ENCODE measurements at regions not wholly inside any gene's neighbourhood (a gene's known extent, or its start where the extent isn't known, plus 50 kb on each side); places are given as distances from the start of the nearest gene placed in this dataset.

DNA sequence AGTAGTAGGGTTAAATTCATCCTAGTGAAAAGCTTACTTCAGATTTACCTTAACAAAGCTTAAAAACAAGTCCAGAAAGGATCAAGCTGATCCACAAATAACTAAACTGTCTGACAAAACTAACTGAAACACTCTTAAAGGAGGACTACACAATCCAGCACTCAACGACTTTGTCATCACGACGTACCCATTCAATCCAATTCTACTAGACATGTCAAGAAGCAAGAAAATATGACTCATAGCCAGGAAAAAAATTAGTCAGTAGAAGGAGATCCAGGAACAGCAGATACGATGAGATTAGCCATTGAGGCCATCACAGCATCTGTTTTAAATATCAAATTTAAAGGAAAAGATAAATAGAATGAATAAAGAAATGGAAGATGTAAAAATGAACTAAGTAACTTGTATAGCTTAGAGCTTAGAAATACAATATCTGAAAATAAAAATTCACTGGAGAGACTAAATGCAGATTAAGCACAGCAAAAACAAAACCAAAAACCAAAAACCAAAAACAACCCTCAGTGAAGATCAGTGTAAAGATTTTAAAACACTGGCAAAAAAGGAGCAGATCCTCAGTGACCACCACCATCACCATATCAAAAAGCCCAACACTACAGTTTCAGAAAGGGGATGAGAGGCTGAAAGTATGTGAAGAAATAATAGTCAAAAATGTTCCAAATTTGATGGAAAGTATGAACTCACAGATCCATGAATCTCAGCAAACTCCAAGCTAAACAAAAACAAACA, 95.0 kb upstream of the CCND2 start:
- Mint-ChIP-seq H3K9me3 (peaks cover 0 to 6% (median 0%) of the 10 kb centered on the region in 6 donors), H3K27ac (peak overlapping the region in 1 of 6 donors; percentile 30), H3K4me3 (no peak overlapping the region), H3K36me3 (no peaks in the 10 kb centered on the region), H3K27me3 (ENCODE audit: low read depth in 3 of 3) (peaks cover 0 to 7% (median 5%) of the 10 kb centered on the region in 3 donors), H3K4me1 (no peaks in the 10 kb centered on the region)
- DNase-seq = no peak

DNA sequence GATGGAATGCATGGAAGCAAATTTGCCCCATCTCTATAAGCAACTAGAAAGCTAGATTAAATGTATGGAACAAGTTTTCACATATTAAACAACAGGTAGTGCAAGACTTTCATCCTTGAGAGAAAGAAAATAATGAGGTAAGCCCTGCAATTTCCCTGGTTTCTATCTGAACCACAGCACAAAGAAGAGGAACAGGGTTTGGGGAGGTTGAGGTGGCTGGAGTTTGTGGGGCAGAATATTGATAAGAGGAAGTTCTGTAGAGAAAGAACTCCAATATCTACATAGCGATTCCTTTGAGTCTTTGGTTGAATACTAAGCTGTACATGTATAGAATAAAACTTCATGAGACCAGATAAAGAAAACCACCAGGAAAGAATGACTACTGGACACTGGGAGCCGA, 96.3 kb upstream of the CCND2 start:
- Mint-ChIP-seq H3K9me3 (peaks cover 0 to 2% (median 0%) of the 10 kb centered on the region in 6 donors), H3K4me1 (no peaks in the 10 kb centered on the region), H3K27ac (no peak overlapping the region), H3K27me3 (ENCODE audit: low read depth in 3 of 3) (peaks cover 0 to 7% (median 4%) of the 10 kb centered on the region in 3 donors), H3K4me3 (no peak overlapping the region), H3K36me3 (no peaks in the 10 kb centered on the region)
- DNase-seq = no peak

GRCh38 chr12:4176168-4176567, 97.4 kb upstream of the CCND2 start:
- no peaks in the 10 kb centered on the region for H3K4me1 Mint-ChIP-seq
- H3K9me3 Mint-ChIP-seq = peaks cover 0 to 2% (median 0%) of the 10 kb centered on the region in 6 donors
- H3K36me3 Mint-ChIP-seq = no peaks in the 10 kb centered on the region

GRCh38 chr12:4174417-4174816, 99.1 kb upstream of the CCND2 start:
- Mint-ChIP-seq H3K4me1 (no peaks in the 10 kb centered on the region), H3K27ac (no peak overlapping the region), H3K4me3 (no peak overlapping the region), H3K9me3 (peaks cover 0 to 2% (median 0%) of the 10 kb centered on the region in 6 donors), H3K36me3 (no peaks in the 10 kb centered on the region), H3K27me3 (ENCODE audit: low read depth in 3 of 3) (peaks cover 0 to 6% (median 6%) of the 10 kb centered on the region in 3 donors)
- DNase-seq = no peak

More at GRCh38 chr12:4176168-4176567, 97.4 kb upstream of the CCND2 start:
- DNase-seq = no peak
- Mint-ChIP-seq H3K4me3 (no peak overlapping the region), H3K27me3 (ENCODE audit: low read depth in 3 of 3) (peaks cover 0 to 6% (median 2%) of the 10 kb centered on the region in 3 donors), H3K27ac (no peak overlapping the region)

GRCh38 chr12:4172999-4173398, 100.6 kb upstream of the CCND2 start:
- no peaks in the 10 kb centered on the region for H3K36me3 Mint-ChIP-seq
- H3K4me3 Mint-ChIP-seq = no peak overlapping the region
- no peak overlapping the region for H3K27ac Mint-ChIP-seq
- peaks cover 2 to 6% (median 3%) of the 10 kb centered on the region in 3 donors for H3K27me3 Mint-ChIP-seq (ENCODE audit: low read depth in 3 of 3)
- H3K4me1 Mint-ChIP-seq = no peaks in the 10 kb centered on the region
- DNase-seq = no peak
- H3K9me3 Mint-ChIP-seq = no peaks in the 10 kb centered on the region

DNA sequence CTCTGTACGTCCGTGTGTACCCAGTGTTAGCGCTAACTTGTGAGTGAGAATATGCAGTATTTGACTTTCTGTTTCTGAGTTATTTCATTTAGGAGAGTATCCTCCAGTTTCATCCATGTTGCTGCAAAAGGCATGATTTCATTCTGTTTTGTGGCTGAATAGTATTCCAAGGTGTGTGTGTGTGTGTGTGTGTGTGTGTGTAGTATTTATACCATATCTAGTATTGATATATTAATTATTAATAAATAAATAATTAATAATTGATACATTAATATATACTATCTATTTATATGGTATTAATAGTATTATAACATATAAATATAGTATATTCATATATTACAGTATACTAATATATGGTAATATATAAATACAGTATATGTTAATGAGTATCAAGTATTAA, 101.8 kb upstream of the CCND2 start:
- Mint-ChIP-seq H3K27ac (no peak overlapping the region), H3K4me3 (no peak overlapping the region), H3K4me1 (no peaks in the 10 kb centered on the region), H3K9me3 (no peaks in the 10 kb centered on the region), H3K27me3 (ENCODE audit: low read depth in 3 of 3) (peaks cover 2 to 4% (median 3%) of the 10 kb centered on the region in 3 donors), H3K36me3 (no peaks in the 10 kb centered on the region)
- DNase-seq = no peak

GRCh38 chr12:4169959-4170358, 103.6 kb upstream of the CCND2 start:
- Mint-ChIP-seq H3K4me3 (no peak overlapping the region), H3K36me3 (no peaks in the 10 kb centered on the region), H3K4me1 (peaks cover 4 to 11% of the 10 kb centered on the region in 2 donors), H3K9me3 (no peaks in the 10 kb centered on the region), H3K27me3 (ENCODE audit: low read depth in 3 of 3) (peaks cover 2 to 4% (median 3%) of the 10 kb centered on the region in 3 donors), H3K27ac (no peak overlapping the region)
- no peak for DNase-seq

DNA sequence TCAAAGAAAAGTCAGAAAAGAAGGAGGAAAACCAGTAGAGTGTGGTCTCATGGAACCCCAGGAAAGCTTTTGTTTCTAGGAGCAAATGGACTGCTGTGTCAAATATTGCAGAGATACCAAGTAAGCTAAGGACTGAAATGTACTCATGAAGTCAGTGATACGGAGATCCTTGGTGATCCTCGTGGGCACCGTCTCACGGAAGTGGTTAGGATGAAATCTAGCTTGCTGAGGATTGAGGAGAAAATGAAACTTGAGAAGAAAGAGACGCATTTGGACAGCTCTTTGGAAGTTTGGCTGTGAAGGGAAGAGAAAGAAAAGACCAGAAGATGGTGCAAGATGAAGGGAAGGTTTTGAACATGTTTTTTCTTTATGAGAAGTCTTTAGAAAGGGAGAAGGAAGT, 104.0 kb upstream of the CCND2 start:
- Mint-ChIP-seq H3K27ac (no peak overlapping the region), H3K4me3 (no peak overlapping the region), H3K9me3 (no peaks in the 10 kb centered on the region), H3K36me3 (no peaks in the 10 kb centered on the region), H3K27me3 (ENCODE audit: low read depth in 3 of 3) (peaks cover 2 to 4% (median 3%) of the 10 kb centered on the region in 3 donors), H3K4me1 (peaks cover 7 to 15% of the 10 kb centered on the region in 2 donors)
- no peak for DNase-seq

DNA sequence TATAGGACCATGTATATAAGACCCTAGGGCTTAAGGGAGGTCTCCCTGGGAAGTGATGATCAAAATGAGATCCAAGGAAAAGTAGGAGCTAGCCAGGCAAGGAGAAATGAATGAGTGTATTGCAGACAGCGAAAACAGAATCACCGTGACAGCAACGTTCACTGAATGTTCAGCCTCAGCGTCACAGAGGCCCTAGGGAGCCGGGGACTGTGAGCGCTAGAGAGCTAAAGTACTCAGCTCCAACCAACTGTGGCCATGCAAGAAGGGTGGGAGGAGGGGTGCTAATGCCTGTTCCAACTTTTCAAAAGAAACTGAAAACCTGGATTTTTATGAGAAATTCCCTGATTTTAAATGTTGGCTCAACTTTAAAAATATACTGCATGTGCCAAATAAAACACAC, 105.5 kb upstream of the CCND2 start:
- Mint-ChIP-seq H3K4me3 (no peak overlapping the region), H3K27ac (no peak overlapping the region), H3K9me3 (no peaks in the 10 kb centered on the region), H3K4me1 (peaks cover 10 to 22% of the 10 kb centered on the region in 2 donors), H3K27me3 (ENCODE audit: low read depth in 3 of 3) (peaks cover 2 to 3% (median 2%) of the 10 kb centered on the region in 3 donors), H3K36me3 (no peaks in the 10 kb centered on the region)
- no peak for DNase-seq

- H3K9me3 Mint-ChIP-seq = no peaks in the 10 kb centered on the region
- peaks cover 0 to 2% (median 0%) of the 10 kb centered on the region in 3 donors for H3K27me3 Mint-ChIP-seq (ENCODE audit: low read depth in 3 of 3)
- H3K4me1 Mint-ChIP-seq = peaks cover 10 to 22% of the 10 kb centered on the region in 2 donors
- peak overlapping the region; percentile 80 to 94 (median 84) for H3K4me3 Mint-ChIP-seq
- peak; percentile 33 to 45 (median 43) for DNase-seq
- no peaks in the 10 kb centered on the region for H3K36me3 Mint-ChIP-seq
- H3K27ac Mint-ChIP-seq = peak overlapping the region; percentile 36 to 83 (median 78)
Measured at GRCh38 chr12:4164559-4165558, 108.7 kb upstream of the CCND2 start.

GRCh38 chr12:4164188-4164558, 109.4 kb upstream of the CCND2 start:
- Mint-ChIP-seq H3K27me3 (ENCODE audit: low read depth in 3 of 3) (peaks cover 0 to 2% (median 2%) of the 10 kb centered on the region in 3 donors), H3K4me1 (peaks cover 10 to 22% of the 10 kb centered on the region in 2 donors), H3K4me3 (peak overlapping the region; percentile 80 to 94 (median 84)), H3K27ac (peak overlapping the region in 3 of 6 donors; percentile 32 to 51 (median 48)), H3K9me3 (no peaks in the 10 kb centered on the region), H3K36me3 (no peaks in the 10 kb centered on the region)
- DNase-seq = no peak

GRCh38 chr12:4161718-4162117, 111.8 kb upstream of the CCND2 start:
- Mint-ChIP-seq H3K9me3 (no peaks in the 10 kb centered on the region), H3K27me3 (ENCODE audit: low read depth in 3 of 3) (peaks cover 0 to 2% (median 0%) of the 10 kb centered on the region in 3 donors), H3K36me3 (no peaks in the 10 kb centered on the region), H3K4me3 (no peak overlapping the region), H3K4me1 (peaks cover 16 to 35% of the 10 kb centered on the region in 2 donors), H3K27ac (peak overlapping the region in 1 of 6 donors; percentile 22)
- no peak for DNase-seq

DNA sequence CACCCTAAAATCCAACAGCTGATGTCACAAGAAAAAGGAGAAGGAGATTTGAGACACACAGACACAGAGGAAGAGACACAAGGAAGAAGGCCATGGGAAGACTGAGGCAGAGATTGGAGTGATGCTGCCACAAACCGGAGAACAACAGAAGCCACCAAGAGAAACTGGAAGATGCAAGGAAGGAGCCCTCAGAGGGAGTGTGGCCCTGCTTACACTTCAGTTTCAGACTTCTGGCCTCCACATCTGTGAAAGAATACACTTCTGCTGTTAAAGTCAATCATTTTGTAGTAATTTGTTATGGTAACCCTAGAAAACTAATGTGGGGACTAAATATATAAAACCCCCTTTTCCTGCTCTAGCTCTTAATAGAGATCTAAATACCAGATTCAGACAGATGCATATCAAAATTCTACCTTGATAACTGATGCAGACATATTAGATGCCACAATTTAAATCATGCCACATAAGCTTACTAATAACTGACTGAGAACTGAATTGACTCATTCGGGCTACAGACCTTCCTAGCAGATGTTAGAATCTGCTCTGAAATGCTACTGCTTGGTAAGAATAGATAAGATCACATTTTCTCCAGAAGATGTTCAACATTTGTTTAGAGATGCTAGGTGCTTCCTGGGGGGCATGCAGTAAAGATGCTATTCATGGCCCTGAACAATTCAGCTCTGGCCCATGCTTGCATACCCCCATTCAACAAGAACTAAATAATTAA, 113.1 kb upstream of the CCND2 start:
- Mint-ChIP-seq H3K27me3 (ENCODE audit: low read depth in 3 of 3) (peaks cover 0 to 2% (median 0%) of the 10 kb centered on the region in 3 donors), H3K4me3 (no peak overlapping the region), H3K4me1 (peaks cover 26 to 41% of the 10 kb centered on the region in 2 donors), H3K9me3 (no peaks in the 10 kb centered on the region), H3K27ac (peak overlapping the region in 2 of 6 donors; percentile 3 to 10), H3K36me3 (peaks cover 0 to 3% (median 0%) of the 10 kb centered on the region in 3 donors)
- no peak for DNase-seq

Data from immature natural killer cell (primary cell).